Bronchial epithelial cell (primary cell): ENCODE measurements at regions not wholly inside any gene's neighbourhood (a gene's known extent, or its start where the extent isn't known, plus 50 kb on each side); places are given as distances from the start of the nearest gene placed in this dataset.

Experiments used
- DNase-seq: peaks from one replicate; pipeline ENCODE4 v3.0.0-alpha.2; 2010; ENCODE audit warnings: low read depth
- FAIRE-seq: peaks from 2 replicates; lab custom pipeline; 2011; peaks lifted over from hg19 to GRCh38; lab: Jason Lieb, UNC
- H3K27me3 ChIP-seq: 2 replicates; pipeline ENCODE4 v1.5.1; 2011; ENCODE audit warnings: low read length; ENCODE audit not compliant: control insufficient read depth, insufficient read depth
- H3K36me3 ChIP-seq: 2 replicates; pipeline ENCODE4 v1.5.1; 2011; ENCODE audit warnings: low read length; ENCODE audit not compliant: control insufficient read depth, insufficient read depth
- H3K4me3 ChIP-seq: 2 replicates; pipeline ENCODE4 v1.5.1; 2011; ENCODE audit warnings: mild to moderate bottlenecking, low read depth, low read length, control low read depth
- TF ChIP-seq, protein P1 (sequence below): IDR thresholded peaks from 2 replicates; pipeline ENCODE4 v1.5.1; 2011; ENCODE audit warnings: mild to moderate bottlenecking, moderate library complexity, low read length, control low read depth, inconsistent platforms; ENCODE audit not compliant: insufficient read depth, severe bottlenecking

DNA sequence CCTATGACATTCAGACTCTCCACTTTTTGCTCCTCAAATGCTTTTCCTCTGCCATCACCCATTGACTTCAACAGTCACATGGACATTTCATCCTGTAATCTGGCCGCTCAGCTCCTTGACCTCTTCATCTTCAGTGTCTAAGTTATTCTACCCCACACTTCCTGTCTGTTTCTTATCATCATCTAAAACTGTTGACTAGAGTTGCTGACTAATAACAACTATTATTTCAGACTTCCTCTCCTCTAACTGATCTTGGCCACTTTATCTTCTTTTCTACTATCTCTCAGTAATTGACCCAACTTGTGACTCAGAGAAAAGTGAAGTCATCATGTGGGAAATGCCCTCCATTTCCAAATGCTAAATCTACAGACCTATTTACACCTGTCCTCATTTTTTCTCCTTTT is 254.7 kb upstream of the TRPC7 start:
- Histone ChIP-seq H3K36me3 (no peaks in the 10 kb centered on the region), H3K4me3 (no peak overlapping the region), H3K27me3 (no peaks in the 10 kb centered on the region)
- FAIRE-seq, result no peak
- TF ChIP-seq, protein P1, sequence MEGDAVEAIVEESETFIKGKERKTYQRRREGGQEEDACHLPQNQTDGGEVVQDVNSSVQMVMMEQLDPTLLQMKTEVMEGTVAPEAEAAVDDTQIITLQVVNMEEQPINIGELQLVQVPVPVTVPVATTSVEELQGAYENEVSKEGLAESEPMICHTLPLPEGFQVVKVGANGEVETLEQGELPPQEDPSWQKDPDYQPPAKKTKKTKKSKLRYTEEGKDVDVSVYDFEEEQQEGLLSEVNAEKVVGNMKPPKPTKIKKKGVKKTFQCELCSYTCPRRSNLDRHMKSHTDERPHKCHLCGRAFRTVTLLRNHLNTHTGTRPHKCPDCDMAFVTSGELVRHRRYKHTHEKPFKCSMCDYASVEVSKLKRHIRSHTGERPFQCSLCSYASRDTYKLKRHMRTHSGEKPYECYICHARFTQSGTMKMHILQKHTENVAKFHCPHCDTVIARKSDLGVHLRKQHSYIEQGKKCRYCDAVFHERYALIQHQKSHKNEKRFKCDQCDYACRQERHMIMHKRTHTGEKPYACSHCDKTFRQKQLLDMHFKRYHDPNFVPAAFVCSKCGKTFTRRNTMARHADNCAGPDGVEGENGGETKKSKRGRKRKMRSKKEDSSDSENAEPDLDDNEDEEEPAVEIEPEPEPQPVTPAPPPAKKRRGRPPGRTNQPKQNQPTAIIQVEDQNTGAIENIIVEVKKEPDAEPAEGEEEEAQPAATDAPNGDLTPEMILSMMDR, result no peak
- peak; percentile 86 for DNase-seq

DNA sequence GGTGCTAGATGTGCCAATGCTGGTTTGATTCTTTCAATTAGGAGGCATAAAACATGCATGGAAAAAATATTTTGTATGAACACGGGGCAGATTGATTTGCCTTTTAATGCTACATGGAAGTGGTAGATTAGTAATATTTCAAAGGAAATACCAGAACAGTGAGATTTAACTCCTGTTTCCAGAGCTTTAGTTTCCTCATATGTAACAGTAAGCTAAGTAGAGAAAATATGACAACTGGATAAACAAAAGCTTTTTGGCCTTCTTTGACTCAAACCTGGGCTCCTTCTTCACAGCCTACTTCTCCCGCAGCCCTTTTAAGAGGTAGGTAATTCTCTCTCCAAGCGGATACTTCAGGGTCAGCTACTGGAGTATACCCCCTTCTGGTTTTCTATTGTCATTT is 254.2 kb upstream of the TRPC7 start:
- DNase-seq (peak; percentile 54), FAIRE-seq (no peak)
- Histone ChIP-seq H3K4me3 (no peak overlapping the region), H3K27me3 (no peaks in the 10 kb centered on the region), H3K36me3 (no peaks in the 10 kb centered on the region)
- TF ChIP-seq, protein P1, result no peak

DNA sequence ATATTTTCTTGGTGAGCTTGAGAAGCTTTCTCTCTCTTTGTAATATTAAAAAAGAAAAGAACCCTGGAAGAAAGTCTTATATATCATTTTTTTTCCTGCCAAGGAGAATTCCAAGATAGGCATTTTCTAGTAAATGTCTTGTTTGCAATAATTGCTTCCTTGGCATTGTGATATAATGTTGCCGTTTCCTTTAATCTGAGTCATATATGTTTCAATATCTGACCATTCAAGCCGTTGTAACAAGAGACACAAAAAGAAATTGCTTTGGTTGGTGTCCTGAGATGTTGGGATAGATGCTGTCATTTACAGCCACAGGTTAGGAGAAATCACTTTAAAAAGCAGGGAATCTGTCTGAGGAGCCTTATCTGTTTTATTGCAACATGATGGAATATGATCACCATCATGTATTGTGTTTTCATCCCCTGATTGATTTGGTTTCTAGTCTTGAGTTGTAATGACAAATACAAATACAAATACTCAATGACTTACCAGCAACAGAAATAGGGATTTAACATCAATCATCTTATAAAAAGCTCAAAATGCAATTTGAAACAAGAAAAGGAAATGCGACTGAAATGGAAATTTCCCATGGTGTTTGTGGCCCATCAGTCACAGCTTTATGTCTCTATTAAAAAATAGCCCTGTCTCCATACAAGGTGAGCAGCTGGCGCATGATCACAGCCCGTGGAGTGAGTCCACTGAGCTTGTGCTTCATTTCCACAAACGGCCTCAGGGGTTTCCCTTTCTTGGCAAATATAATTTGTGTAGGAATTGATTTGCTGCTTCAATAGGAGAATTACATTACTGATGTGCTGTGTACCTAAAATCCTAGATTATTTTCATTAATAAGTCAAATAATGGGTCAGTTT is 250.1 kb upstream of the TRPC7 start:
- Histone ChIP-seq H3K36me3 (no peaks in the 10 kb centered on the region), H3K4me3 (no peak overlapping the region), H3K27me3 (no peaks in the 10 kb centered on the region)
- DNase-seq, result peak; percentile 59
- TF ChIP-seq, protein P1, result no peak
- no peak for FAIRE-seq

DNA sequence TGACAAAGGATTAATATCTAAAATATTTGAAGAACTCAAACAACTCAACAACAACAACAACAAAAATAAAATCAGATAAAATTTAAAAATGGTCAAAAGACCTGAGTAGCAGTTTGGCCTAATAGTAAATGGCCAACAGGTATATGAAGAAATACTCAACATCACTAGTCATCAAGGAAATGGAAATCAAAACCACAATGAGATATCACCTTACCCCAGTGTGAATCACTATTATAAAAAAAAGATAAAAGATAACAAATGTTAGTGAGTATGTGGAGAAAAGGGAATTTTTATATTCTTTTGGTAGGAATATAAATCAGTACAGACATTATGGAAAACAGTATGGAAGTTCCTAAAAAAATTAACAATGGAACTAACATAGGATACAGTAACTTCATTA is 247.9 kb upstream of the TRPC7 start:
- H3K27me3 ChIP-seq, result no peaks in the 10 kb centered on the region
- TF ChIP-seq, protein P1, result no peak
- no peaks in the 10 kb centered on the region for H3K36me3 ChIP-seq
- DNase-seq (peak; percentile 79), FAIRE-seq (no peak)
- no peak overlapping the region for H3K4me3 ChIP-seq

DNA sequence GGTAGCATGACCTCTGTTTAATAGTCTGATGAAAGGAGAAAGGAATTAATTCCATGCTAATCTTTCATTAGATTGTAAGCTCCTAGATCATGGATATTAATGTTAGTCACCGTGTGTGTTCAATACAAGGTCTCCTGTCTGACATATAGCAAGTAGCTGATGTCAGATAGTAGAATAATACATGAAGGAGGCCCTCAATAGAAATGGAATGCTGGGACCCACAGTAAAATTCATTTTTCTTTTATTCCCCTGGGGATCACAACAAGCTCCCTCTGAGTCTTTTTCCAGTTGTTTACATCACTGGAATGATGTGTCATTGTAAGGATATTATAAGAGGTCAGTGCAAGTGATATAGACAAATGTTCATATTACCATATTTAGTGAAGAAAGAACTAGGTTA is 240.3 kb upstream of the TRPC7 start:
- no peaks in the 10 kb centered on the region for H3K36me3 ChIP-seq
- H3K4me3 ChIP-seq, result no peak overlapping the region
- TF ChIP-seq, protein P1, result no peak
- FAIRE-seq, result no peak
- H3K27me3 ChIP-seq, result no peaks in the 10 kb centered on the region
- no peak for DNase-seq

DNA sequence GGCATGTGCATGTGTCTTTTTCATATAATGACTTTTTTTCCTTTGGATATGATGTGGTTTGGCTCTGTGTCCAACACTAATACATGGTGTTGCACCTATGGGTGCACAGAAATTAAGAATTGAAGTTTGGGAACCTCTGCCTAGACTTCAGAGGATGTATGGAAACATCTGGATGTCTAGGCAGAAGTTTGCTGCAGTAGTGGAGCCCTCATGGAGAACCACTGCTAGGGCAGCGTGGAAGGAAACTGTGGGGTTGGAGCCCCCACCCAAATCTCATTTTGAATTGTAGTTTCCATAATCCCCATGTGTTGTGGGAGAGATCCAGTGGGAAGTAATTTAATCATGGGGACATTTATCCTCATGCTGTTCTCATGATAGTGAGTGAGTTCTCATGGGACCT is 235.0 kb upstream of the TRPC7 start:
- no peak for FAIRE-seq
- Histone ChIP-seq H3K27me3 (no peaks in the 10 kb centered on the region), H3K36me3 (no peaks in the 10 kb centered on the region), H3K4me3 (no peak overlapping the region)
- DNase-seq, result no peak
- TF ChIP-seq, protein P1, result no peak
